GM19035 (cell line): ENCODE measurements at regions not wholly inside any gene's neighbourhood (a gene's known extent, or its start where the extent isn't known, plus 50 kb on each side); places are given as distances from the start of the nearest gene placed in this dataset.

Experiments used
- ATAC-seq: cut with Tn5 transposase; IDR thresholded peaks from one replicate; pipeline ENCODE4 v1.9.1; 2021; ENCODE audit not compliant: unreplicated experiment

DNA sequence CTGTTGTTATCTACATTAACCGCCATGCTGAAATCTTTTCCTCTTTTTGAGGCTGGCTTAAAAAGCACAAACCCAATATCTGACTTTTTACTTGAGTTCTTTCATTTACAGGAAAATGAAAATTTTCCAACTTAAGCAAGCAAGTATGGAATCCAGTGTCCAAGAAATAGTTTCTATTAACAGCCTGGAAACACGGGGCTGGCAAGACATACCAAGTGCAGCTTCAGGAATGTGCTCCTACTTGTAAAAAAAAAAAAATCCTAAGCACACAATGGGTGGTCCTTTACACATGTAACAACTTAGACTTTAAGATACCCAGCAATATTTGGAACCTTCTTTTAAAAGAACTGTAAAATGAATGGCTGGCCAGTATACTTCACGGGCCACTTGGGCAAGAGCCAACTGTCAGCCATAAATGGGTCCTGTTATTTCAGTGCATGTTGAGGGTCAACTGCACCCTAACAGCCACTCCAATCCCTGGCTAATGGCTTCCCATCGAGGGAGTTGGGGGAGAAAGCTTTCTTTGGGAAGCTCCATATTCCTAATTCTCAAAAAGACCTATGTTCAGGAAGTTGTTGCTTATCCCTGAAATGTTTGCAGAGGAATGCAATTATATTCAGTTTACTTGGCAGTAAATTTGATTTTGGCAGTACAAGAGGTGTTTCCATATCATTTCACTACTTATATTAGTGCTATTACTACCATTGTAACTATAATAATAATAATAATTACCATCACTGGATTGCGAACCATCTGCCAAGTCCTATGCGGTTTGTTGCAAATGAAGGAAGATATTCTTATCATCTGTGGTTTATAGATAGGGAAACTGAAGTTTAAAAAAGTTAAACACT lies 236.4 kb upstream of the TMEM72 start:
- no peak for ATAC-seq

DNA sequence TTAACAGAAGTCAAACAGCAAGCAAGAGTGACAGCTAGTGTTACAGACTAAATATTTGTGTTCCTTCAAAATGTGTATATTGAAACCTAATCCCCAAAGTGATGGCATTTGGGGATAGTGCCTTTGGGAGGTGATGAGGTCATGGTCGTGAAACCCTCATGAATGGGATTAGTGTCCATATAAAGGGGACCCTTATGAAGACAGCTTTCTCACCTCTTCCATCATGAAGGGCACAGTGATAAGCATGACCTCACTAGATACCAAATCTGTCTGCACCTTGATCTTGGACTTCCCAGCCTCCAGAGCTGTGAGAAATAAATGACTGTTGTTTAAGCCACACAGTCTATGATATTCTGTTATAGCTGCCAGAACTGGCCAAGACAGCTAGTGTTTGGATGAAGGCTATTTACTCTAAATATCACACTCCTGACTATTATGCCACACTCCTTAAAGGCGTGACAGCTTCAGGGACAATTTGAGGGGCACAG lies 235.7 kb upstream of the TMEM72 start:
- ATAC-seq, result no peak

DNA sequence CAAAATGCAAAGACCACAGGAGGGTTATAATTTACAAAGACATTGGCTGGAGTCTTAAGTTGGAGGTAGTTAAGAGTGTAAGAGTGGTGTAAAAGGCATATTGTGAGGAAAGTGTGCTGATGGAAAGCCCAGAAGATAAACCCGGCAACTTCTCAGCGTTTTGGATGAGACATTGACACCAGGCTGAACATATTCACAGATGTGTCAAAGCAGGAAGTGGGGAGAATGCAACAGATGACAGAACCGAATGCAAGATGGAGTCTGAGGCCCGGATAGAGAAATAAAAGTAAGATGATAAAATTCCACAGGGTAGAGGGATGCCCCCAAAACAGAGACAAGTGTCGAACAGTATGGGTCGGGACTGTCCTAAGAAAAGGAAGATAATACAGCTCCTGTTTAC lies 230.4 kb upstream of the TMEM72 start:
- ATAC-seq, result no peak

DNA sequence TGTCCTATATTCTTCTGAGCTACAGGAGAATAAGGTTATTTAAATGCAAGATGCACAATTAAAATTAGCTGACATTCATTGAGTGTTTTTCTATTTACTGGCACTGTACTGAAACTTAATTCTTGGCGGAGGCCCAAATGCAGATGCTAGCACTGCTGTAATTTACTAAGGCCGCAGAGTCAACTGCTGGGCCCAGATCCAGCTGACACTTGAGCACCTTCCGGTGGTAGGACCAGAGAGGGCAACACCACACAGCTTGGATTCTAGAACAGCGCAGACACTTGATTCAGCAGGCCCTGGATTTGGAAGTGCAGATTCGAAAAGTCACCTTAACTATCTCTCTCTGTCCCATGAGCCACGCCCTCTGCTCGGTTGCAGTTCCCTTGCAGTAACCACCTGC lies 228.6 kb upstream of the TMEM72 start:
- no peak for ATAC-seq

DNA sequence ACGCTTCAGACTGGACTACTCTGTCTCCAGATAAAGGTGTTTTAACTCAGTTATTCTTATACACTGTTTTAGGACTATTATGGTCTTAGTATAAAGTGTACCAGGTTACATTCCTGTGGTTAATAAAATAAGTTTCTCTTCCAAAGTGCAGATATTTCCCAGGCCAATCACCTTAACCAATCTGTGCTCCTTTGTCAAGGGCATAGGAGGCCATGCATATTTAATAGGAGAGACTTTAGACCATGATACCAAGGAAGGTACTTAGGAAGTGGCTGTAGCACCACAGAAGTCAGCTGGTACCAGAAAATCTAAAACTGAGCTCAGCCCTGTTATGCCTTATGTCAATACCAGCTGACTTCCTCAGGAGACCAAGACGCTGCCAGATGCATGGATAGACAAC lies 226.5 kb upstream of the TMEM72 start:
- no peak for ATAC-seq

DNA sequence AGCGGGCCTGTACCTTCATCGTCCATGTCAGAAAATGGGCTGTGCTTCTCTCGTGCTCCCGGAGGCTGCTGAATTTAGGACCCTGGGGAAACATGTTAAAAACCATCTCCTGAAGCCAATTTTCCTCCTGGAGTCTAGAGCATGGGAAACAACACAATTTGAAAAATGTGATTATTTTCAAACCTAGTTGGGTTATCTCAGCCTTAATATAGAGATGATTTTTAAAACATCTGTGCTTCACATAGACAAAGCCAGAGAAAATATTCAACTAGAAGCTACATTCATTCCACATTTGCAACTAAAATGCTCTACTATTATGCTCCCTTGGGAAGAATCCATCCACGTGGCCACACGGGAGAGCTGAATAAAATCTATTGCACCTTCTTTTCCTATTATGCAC lies 225.9 kb upstream of the TMEM72 start:
- no peak for ATAC-seq

DNA sequence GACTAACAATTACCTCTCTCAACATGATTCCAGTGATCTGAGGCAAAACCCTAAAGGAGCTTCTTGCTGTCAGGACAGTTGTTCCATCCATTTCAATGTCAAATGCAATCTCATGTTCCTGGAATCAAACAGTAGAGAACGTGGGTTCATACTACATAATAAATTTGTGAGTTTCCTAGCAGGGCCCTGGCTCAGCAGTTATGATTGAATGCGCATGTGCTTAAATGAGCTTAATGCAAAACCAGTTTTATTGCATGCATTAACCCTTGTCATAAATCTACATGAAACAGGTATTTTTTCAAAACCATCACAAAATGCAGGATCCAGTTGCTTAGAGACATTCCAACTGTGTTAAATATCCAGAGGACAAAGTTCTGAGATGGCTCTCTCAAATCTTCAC lies 225.4 kb upstream of the TMEM72 start:
- ATAC-seq, result no peak

DNA sequence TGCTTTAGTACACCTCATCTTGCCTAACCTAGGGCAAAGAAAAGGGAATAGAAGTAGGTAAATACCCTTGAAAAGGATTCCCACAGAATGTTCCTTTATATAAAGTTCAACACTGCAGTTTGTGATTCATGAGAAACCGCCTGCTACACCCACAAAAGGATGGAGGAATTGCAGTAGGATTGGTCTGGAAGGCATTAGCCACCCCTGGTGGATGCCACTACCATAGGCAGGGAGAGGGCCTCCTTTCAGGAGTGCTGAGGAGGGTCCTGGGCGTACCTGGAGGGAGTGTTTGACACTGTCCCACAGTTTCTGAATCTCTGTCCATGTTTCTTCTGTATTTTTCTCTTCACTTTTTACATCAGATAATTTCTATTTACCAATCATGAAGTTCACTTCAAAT lies 221.8 kb upstream of the TMEM72 start:
- no peak for ATAC-seq

DNA sequence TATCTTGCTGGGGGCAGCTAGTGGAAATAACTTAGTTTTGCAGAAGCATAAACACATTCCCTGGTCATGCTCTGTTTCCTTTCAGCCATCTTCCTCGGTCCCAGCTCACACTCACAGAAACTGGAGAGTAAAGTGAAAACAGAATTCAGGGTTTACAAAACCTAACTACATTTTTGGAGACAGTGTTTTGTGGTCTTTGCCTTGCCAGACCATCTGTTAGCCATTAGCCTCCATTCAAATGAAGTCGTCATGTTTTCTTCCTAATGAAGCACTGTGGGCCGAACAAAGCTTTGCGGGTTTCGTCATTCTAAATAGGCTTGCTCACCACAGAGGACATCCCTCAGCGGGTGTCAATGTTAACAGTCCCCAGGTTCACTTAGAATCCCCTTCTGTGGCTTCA lies 214.6 kb upstream of the TMEM72 start:
- ATAC-seq, result no peak

DNA sequence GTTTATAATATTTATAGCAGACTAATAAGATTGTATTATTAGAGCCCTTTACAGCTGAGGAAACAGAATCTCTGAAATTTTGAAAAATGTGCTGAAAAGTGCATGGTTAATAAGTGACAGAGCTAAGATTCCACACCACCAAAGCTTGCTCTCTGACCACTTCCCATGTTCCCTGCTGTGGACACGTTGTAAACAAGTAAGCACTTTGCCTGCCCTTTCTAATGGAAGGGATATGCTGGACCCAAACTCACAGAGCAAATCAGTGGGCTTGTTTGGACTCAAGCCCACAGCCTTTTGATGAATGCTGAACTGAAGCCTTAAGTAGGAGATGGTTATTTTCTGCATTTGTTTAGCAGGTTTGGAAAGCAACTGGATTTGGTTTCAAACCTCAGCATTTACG lies 214.0 kb upstream of the TMEM72 start:
- no peak for ATAC-seq

DNA sequence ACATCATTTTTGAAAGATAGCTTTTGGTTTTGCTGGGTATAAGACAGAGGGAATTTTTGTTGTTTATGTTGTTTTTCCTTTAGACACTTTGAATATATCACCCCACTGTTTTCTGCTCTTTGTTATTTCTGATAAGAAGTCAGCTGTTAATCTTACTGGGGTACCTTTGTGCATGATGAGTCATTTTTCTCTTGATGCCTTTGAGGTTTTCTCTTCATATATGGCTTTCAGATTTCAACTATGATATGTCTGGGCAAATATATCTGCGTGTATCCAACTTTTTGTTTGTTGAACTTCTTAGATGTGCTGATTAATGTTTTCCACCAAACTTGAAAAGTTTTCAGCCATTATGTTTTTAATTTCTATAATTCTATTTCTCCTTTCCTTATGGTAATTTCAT lies 208.6 kb upstream of the TMEM72 start:
- ATAC-seq, result no peak

DNA sequence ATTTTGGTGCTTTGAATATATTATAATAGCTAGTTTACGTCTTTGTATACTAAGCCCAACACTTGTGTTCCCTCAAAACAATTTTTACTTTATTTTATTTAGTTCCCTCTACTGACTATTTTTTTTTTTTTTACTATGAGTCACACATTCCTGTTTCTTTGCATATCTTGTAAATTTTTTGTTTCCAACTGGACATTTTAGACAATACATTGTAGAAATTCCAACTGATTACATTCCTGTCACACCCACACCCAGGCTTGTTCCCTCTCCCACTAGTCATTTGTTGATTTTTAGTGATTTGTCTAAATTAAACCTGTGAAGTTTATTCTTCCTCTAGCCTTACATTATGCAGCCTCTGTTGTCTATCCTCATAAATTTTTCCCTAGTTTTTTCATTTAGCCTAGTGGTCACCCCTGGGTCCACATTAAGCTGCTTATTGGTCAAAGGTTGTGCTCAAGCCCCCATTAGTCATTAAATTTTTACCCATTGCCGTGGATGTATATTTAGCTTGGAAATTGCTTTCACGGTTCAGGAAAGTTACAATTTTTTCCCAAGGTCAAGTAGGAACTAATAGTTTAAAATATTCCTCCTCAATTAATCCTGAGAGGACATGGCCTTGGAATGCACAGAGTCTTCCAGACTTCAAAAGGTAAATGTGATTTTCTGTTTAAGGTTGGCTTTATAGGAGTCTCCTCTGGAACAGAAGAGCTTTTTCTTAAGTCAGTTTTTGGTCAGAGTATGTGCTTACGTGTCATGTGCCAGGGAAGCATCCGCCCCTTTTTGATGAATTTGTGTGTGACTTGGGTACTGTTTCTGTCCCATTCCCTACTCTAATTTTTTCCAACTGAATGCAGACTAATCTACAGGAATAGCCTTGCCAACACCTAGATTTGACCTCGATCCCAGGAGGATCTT lies 207.6 kb upstream of the TMEM72 start:
- ATAC-seq, result no peak

DNA sequence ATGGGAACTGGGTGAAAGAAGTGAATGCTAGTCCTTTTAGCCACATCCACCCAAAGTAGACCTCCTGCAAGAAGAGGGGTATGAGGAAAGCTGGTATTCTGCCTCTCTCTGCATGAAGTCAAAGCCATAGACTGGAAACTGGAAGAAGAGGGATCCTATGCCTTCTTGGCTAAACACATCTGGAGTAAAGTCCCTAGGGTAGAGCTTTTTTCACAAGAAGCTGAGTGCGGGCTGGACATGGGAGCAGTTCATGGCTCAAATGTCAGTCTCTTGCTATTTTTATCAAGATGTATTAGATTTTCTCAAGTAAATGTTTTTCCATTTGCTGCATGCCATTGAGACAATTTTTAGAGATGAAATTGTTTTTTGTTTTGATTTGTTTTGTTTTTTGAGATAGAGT lies 206.5 kb upstream of the TMEM72 start:
- ATAC-seq, result no peak

DNA sequence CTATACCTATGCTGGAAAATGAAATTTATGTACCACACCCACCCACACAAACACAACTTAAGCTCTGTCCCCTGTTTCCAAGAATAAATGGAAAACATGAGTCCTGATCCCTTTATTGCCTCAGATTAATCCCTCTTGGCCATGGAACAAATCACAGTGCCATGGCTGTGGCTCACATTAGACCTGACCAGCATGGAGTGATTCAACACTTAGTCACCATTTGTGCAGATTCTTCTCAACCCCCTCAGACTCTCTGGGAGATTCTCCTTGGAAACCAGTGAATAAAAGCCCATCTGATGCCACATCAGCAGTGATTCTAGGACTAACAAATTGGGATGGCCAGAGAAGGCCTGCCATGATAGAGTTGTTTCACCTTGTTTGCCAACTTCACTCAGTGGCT lies 204.4 kb upstream of the TMEM72 start:
- ATAC-seq, result no peak

DNA sequence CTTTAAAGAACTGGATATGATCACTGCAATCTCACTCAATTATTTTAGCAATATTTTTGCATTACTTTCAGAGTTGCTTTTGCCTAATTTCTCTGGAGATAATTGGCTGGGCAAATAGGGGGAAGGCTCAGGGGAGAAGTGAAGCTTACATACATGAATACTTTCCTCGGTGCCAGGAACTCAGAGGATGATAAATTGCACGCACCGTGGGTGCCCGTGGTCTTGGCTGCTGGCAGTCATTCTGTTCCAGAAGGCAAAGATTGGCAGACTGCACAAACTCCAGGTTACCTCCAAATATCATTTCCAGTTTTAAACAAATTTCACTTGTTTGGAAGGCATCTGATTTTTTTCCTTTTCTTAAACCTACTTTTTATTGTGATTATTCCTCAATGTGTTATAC lies 197.8 kb upstream of the TMEM72 start:
- no peak for ATAC-seq

DNA sequence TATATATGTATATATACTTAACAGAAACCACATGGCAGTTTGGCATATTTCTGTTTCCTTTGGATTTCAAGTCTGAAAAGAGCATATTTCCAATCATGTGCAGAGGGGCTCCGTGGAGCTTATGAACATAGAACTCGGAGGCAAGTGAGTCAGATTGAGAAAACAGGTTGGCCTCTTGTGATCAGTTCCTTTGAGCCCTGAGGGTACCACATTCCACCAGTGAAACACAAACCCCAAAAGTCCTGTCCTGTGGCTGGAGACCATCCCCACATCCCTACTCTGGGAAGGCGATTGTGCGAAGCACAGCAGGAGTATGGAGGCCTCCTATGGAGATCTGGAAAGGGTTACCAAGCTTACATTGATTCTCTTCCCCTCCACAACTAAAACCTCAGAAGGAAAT lies 196.7 kb upstream of the TMEM72 start:
- no peak for ATAC-seq

DNA sequence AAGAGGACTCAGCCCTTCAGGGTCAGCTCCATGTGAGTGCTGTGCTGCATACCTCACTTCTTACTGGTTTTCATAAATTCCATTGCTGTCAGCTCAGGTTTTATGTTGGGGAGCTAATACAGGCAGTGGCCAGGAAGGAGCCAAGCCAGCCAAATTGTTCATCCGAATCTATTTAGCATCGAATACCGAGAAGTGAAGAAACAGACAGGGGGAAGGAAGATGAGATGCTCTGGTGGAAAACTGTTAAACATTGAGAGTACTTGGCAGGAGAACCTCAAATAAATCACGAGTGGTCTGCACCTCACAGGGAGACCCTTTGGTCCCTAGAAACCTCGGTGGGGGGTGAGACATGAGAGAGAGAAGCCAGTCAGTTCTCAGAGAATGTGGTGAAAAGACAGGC lies 196.0 kb upstream of the TMEM72 start:
- ATAC-seq, result no peak

DNA sequence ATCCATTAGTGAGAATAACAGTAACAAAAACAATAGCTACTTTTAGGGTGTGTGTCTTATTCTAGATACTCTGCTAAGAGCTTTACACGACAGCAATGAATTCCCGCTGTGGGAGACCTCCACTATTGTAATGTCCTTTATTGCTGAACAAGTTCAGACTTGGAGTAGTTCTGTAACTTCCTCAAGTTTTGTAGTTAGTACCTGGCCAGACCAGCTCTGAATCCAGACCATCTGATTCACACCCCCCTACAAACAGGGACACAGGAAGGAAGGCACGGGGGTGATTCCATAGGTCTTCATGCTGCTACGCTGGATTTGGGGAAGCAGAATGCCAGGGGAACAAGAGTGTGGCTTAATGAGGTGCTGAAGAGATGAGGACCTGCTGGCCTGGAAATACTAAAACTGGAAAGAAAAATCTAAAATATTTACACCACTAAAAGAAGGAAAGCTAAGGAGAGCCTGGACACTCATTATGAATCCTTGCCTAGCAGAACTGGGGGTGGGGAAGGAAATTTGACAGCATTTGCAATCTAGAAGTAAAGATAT lies 194.6 kb upstream of the TMEM72 start:
- no peak for ATAC-seq

DNA sequence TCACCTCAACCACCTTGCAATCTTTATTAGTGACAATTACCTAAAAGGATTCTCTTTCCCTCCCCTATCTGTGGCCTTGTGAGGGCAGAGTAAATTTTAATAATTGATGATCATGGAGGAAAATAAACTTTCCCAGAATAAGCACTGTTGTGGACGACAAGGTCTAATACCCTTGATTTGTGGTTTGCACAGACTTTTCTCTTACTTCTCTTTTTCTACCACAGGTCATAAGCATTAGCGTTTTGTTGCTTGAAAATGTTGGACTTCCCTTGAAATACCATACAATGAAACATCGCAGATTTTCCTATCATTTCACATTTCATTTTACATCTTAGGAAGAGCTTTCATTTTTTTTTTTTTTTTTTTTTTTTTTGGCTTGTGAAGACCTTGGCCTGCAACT lies 188.1 kb upstream of the TMEM72 start:
- no peak for ATAC-seq

DNA sequence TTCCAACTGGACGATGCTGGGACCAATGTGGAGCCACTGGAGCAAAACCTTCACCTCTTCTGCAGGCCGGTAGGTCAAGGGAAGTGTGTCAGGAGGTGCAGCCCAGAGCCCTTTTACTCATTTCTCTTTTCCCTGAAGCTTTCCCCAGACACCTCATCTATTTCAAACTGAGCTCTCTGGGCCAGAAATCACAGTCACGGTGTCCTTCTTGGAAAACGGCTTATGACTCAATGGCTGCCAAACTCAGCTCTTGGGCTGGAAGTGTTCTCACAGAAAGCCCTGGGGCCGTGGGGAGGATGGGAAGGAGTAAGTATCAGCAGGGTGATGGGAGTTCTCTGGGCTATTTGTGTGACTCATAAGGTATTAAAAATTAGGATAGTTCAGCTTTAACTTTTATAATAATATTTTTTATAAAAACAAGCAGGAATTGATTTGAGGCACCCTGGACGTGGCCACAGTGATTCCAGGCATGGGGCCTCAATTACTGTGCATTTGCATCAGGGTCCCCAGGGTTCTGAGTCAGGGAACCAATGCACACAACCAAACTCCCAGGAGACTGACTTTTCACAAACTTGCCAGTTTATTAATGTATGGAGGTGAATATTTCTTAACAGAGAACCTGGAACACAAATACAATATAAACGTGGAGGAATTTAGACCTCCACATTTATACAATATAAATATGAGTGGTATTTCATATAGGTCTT lies 187.4 kb upstream of the TMEM72 start:
- ATAC-seq, result no peak
